Activated CD8-positive, alpha-beta memory T cell treated with anti-CD3 and anti-CD28 coated beads, Interleukin-2, amount 10 ng/mL, durations not matched to agents 7 days and 5 days (primary cell): ENCODE measurements at regions not wholly inside any gene's neighbourhood (a gene's known extent, or its start where the extent isn't known, plus 50 kb on each side); places are given as distances from the start of the nearest gene placed in this dataset.

Source experiments
- ATAC-seq: fragments of 150-1000 bp; cut with Tn5 transposase; one replicate; pipeline ENCODE4 v1.10.0; 2021; ENCODE audit warnings: moderate library complexity
- CTCF ChIA-PET: fragments of 350-600 bp; sonication (Branson Sonifier 250); formaldehyde crosslinking; loops from one replicate; lab custom pipeline; 2021; ENCODE audit warnings: antibody characterized with exemption; lab: Charles Lee
- DNase-seq: peaks from one replicate; pipeline ENCODE4 v3.0.0-alpha.2; 2020
- H3K27ac Mint-ChIP-seq: one replicate; pipeline ENCODE4 v1.8.0; 2021; ENCODE audit warnings: mild to moderate bottlenecking, mixed read lengths
- H3K27me3 Mint-ChIP-seq: one replicate; pipeline ENCODE4 v1.8.0; 2021; ENCODE audit warnings: mixed read lengths
- H3K36me3 Mint-ChIP-seq: one replicate; pipeline ENCODE4 v1.8.0; 2021; ENCODE audit warnings: mild to moderate bottlenecking, mixed read lengths
- H3K4me1 Mint-ChIP-seq: one replicate; pipeline ENCODE4 v1.8.0; 2021; ENCODE audit warnings: mixed read lengths
- H3K4me3 Mint-ChIP-seq: one replicate; pipeline ENCODE4 v1.8.0; 2021; ENCODE audit warnings: mild to moderate bottlenecking, moderate library complexity, mixed read lengths
- H3K9me3 Mint-ChIP-seq: one replicate; pipeline ENCODE4 v1.8.0; 2022; ENCODE audit warnings: low read depth, mixed read lengths

GRCh38 chr5:7047511-7048261 lies 334.5 kb downstream of the TENT4A start:
- Mint-ChIP-seq H3K9me3 (no peaks in the 10 kb centered on the region), H3K27me3 (no peaks in the 10 kb centered on the region), H3K36me3 (no peaks in the 10 kb centered on the region), H3K4me3 (no peak overlapping the region), H3K4me1 (no peaks in the 10 kb centered on the region), H3K27ac (no peak overlapping the region)
- no peak for ATAC-seq
- no peak for DNase-seq
- CTCF ChIA-PET: no interaction called here

GRCh38 chr5:7050986-7051385 lies 337.8 kb downstream of the TENT4A start:
- CTCF ChIA-PET: no interaction called here
- H3K36me3 Mint-ChIP-seq: no peaks in the 10 kb centered on the region
- H3K27ac Mint-ChIP-seq: no peak overlapping the region
- no peaks in the 10 kb centered on the region for H3K27me3 Mint-ChIP-seq
- ATAC-seq (no peak), DNase-seq (no peak)
- peaks cover 3% of the 10 kb centered on the region for H3K9me3 Mint-ChIP-seq
- no peaks in the 10 kb centered on the region for H3K4me1 Mint-ChIP-seq
- H3K4me3 Mint-ChIP-seq: no peak overlapping the region

GRCh38 chr5:7053125-7053524 lies 339.9 kb downstream of the TENT4A start:
- CTCF ChIA-PET: no interaction called here
- H3K27ac Mint-ChIP-seq: no peak overlapping the region
- H3K36me3 Mint-ChIP-seq: no peaks in the 10 kb centered on the region
- H3K4me1 Mint-ChIP-seq: no peaks in the 10 kb centered on the region
- H3K9me3 Mint-ChIP-seq: peaks cover 3% of the 10 kb centered on the region
- DNase-seq (no peak), ATAC-seq (no peak)
- H3K27me3 Mint-ChIP-seq: no peaks in the 10 kb centered on the region
- no peak overlapping the region for H3K4me3 Mint-ChIP-seq

GRCh38 chr5:7053528-7054209 lies 340.4 kb downstream of the TENT4A start:
- no peaks in the 10 kb centered on the region for H3K4me1 Mint-ChIP-seq
- ATAC-seq (no peak), DNase-seq (no peak)
- H3K9me3 Mint-ChIP-seq: peaks cover 3% of the 10 kb centered on the region
- H3K27me3 Mint-ChIP-seq: no peaks in the 10 kb centered on the region
- no peak overlapping the region for H3K27ac Mint-ChIP-seq
- H3K36me3 Mint-ChIP-seq: no peaks in the 10 kb centered on the region
- CTCF ChIA-PET: no interaction called here
- H3K4me3 Mint-ChIP-seq: no peak overlapping the region

- Mint-ChIP-seq H3K4me1 (no peaks in the 10 kb centered on the region), H3K9me3 (no peaks in the 10 kb centered on the region), H3K36me3 (no peaks in the 10 kb centered on the region), H3K27ac (no peak overlapping the region), H3K4me3 (no peak overlapping the region), H3K27me3 (no peaks in the 10 kb centered on the region)
- DNase-seq (no peak), ATAC-seq (no peak)
- CTCF ChIA-PET: no interaction called here
Observed at GRCh38 chr5:7066471-7067235, 329.3 kb upstream of the ADCY2 start.

- Mint-ChIP-seq H3K27me3 (no peaks in the 10 kb centered on the region), H3K27ac (no peak overlapping the region), H3K4me1 (no peaks in the 10 kb centered on the region), H3K9me3 (no peaks in the 10 kb centered on the region), H3K36me3 (no peaks in the 10 kb centered on the region), H3K4me3 (no peak overlapping the region)
- ATAC-seq (no peak), DNase-seq (no peak)
- CTCF ChIA-PET: no interaction called here
Observed at GRCh38 chr5:7068156-7068555, 327.8 kb upstream of the ADCY2 start.

GRCh38 chr5:7068899-7069298 lies 327.0 kb upstream of the ADCY2 start:
- Mint-ChIP-seq H3K27ac (no peak overlapping the region), H3K9me3 (no peaks in the 10 kb centered on the region), H3K4me3 (no peak overlapping the region), H3K36me3 (no peaks in the 10 kb centered on the region), H3K27me3 (no peaks in the 10 kb centered on the region), H3K4me1 (no peaks in the 10 kb centered on the region)
- no peak for DNase-seq
- CTCF ChIA-PET: no interaction called here
- ATAC-seq: no peak

- no peak for ATAC-seq
- DNase-seq: no peak
- no peaks in the 10 kb centered on the region for H3K36me3 Mint-ChIP-seq
- no peaks in the 10 kb centered on the region for H3K4me1 Mint-ChIP-seq
- H3K27me3 Mint-ChIP-seq: no peaks in the 10 kb centered on the region
- CTCF ChIA-PET: no interaction called here
- H3K9me3 Mint-ChIP-seq: no peaks in the 10 kb centered on the region
- no peak overlapping the region for H3K4me3 Mint-ChIP-seq
- no peak overlapping the region for H3K27ac Mint-ChIP-seq
Observed at GRCh38 chr5:7072188-7072587, 323.8 kb upstream of the ADCY2 start.

- no peak for DNase-seq
- Mint-ChIP-seq H3K36me3 (no peaks in the 10 kb centered on the region), H3K27ac (no peak overlapping the region), H3K9me3 (no peaks in the 10 kb centered on the region), H3K4me1 (no peaks in the 10 kb centered on the region), H3K27me3 (no peaks in the 10 kb centered on the region), H3K4me3 (no peak overlapping the region)
- CTCF ChIA-PET: no interaction called here
- ATAC-seq: no peak
Observed at GRCh38 chr5:7073666-7074065, 322.3 kb upstream of the ADCY2 start.

- H3K4me3 Mint-ChIP-seq: no peak overlapping the region
- DNase-seq (no peak), ATAC-seq (no peak)
- H3K27ac Mint-ChIP-seq: no peak overlapping the region
- no peaks in the 10 kb centered on the region for H3K9me3 Mint-ChIP-seq
- CTCF ChIA-PET: no interaction called here
- H3K27me3 Mint-ChIP-seq: no peaks in the 10 kb centered on the region
- H3K4me1 Mint-ChIP-seq: no peaks in the 10 kb centered on the region
- H3K36me3 Mint-ChIP-seq: no peaks in the 10 kb centered on the region
Observed at GRCh38 chr5:7074176-7074575, 321.8 kb upstream of the ADCY2 start.

- no peak overlapping the region for H3K4me3 Mint-ChIP-seq
- CTCF ChIA-PET: no interaction called here
- H3K9me3 Mint-ChIP-seq: no peaks in the 10 kb centered on the region
- ATAC-seq: no peak
- no peak for DNase-seq
- H3K27me3 Mint-ChIP-seq: no peaks in the 10 kb centered on the region
- no peak overlapping the region for H3K27ac Mint-ChIP-seq
- H3K36me3 Mint-ChIP-seq: no peaks in the 10 kb centered on the region
- H3K4me1 Mint-ChIP-seq: no peaks in the 10 kb centered on the region
Observed at GRCh38 chr5:7075470-7075869, 320.5 kb upstream of the ADCY2 start.

- DNase-seq (no peak), ATAC-seq (no peak)
- H3K27me3 Mint-ChIP-seq: no peaks in the 10 kb centered on the region
- H3K36me3 Mint-ChIP-seq: no peaks in the 10 kb centered on the region
- H3K27ac Mint-ChIP-seq: no peak overlapping the region
- no peak overlapping the region for H3K4me3 Mint-ChIP-seq
- CTCF ChIA-PET: no interaction called here
- no peaks in the 10 kb centered on the region for H3K4me1 Mint-ChIP-seq
- H3K9me3 Mint-ChIP-seq: no peaks in the 10 kb centered on the region
Observed at GRCh38 chr5:7078101-7078500, 317.8 kb upstream of the ADCY2 start.

GRCh38 chr5:7078901-7079300 lies 317.0 kb upstream of the ADCY2 start:
- CTCF ChIA-PET: interaction anchor here (0.9 kb wide), 1 partner anchor 8 kb away, joined by 4 read pairs; no protein-coding TSS in a partner anchor
- Mint-ChIP-seq H3K4me3 (no peak overlapping the region), H3K27ac (no peak overlapping the region), H3K27me3 (no peaks in the 10 kb centered on the region), H3K4me1 (no peaks in the 10 kb centered on the region), H3K36me3 (no peaks in the 10 kb centered on the region), H3K9me3 (no peaks in the 10 kb centered on the region)
- ATAC-seq (no peak), DNase-seq (no peak)

- Mint-ChIP-seq H3K4me3 (no peak overlapping the region), H3K27me3 (no peaks in the 10 kb centered on the region), H3K9me3 (no peaks in the 10 kb centered on the region), H3K4me1 (no peaks in the 10 kb centered on the region), H3K36me3 (no peaks in the 10 kb centered on the region), H3K27ac (no peak overlapping the region)
- ATAC-seq (no peak), DNase-seq (no peak)
- CTCF ChIA-PET: no interaction called here
Observed at GRCh38 chr5:7080501-7080900, 315.4 kb upstream of the ADCY2 start.
